K562 (cell line): ENCODE measurements at regions not wholly inside any gene's neighbourhood (a gene's known extent, or its start where the extent isn't known, plus 50 kb on each side); places are given as distances from the start of the nearest gene placed in this dataset.

ENCODE experiments used
- ARNT ChIP-seq, 2 experiments: fragments of 450-650 bp; IDR thresholded peaks; 2 replicates each; pipeline ENCODE4 v1.6.1; 2016; ENCODE audit warnings: mild to moderate bottlenecking in 1 of 2
- BHLHE40 ChIP-seq: IDR thresholded peaks from 2 replicates; pipeline ENCODE4 v1.6.1; 2011; ENCODE audit warnings: low read length, improper control_type of control experiment
- CREM ChIP-seq: IDR thresholded peaks from 2 replicates; pipeline ENCODE4 v1.6.1; 2014; ENCODE audit warnings: antibody characterized with exemption, low read depth
- ESRRB ChIP-seq: fragments of 250-450 bp; sonication (Bioruptor Pico); IDR thresholded peaks from 2 replicates; pipeline ENCODE4 v1.5.0; 2020; ENCODE audit warnings: mild to moderate bottlenecking, moderate library complexity, borderline replicate concordance
- ETS2 ChIP-seq: IDR thresholded peaks from 2 replicates; pipeline ENCODE4 v1.6.1; 2016; ENCODE audit warnings: borderline replicate concordance, missing genetic modification characterization, mild to moderate bottlenecking, moderate library complexity, missing compliant biosample characterization; ENCODE audit not compliant: poor library complexity, severe bottlenecking
- FOS ChIP-seq: IDR thresholded peaks from 3 replicates; pipeline ENCODE4 v1.6.1; 2011; ENCODE audit not compliant: insufficient read length; ENCODE audit errors: extremely low read depth
- GTF2E2 ChIP-seq: fragments of 200-800 bp; sonication (Bioruptor generic); IDR thresholded peaks from 2 replicates; pipeline ENCODE4 v1.6.1; 2016; ENCODE audit warnings: missing genetic modification characterization, missing compliant biosample characterization
- KLF6 ChIP-seq: fragments of 250-450 bp; sonication (Bioruptor Pico); IDR thresholded peaks from 2 replicates; pipeline ENCODE4 v1.4.0; 2020; ENCODE audit warnings: mild to moderate bottlenecking, moderate library complexity, borderline replicate concordance
- MAX ChIP-seq: sonication (generic); formaldehyde crosslinking; IDR thresholded peaks from 2 replicates; pipeline ENCODE4 v1.9.0; 2022; ENCODE audit warnings: mild to moderate bottlenecking, missing genetic modification reagents
- PHF21A ChIP-seq: fragments of 450-650 bp; IDR thresholded peaks from 2 replicates; pipeline ENCODE4 v1.6.1; 2017; ENCODE audit warnings: low read depth, borderline replicate concordance
- POLR2B ChIP-seq: fragments of 450-650 bp; IDR thresholded peaks from 2 replicates; pipeline ENCODE4 v1.6.1; 2018; ENCODE audit warnings: low read depth; ENCODE audit not compliant: partially characterized antibody
- POLR3G ChIP-seq: IDR thresholded peaks from 2 replicates; pipeline ENCODE4 v1.6.1; 2011; ENCODE audit not compliant: insufficient read length, insufficient replicate concordance; ENCODE audit errors: extremely low read depth
- SMAD1 ChIP-seq: fragments of 150-350 bp; IDR thresholded peaks from 2 replicates; pipeline ENCODE4 v1.6.1; 2014; ENCODE audit warnings: low read length, low read depth; ENCODE audit not compliant: partially characterized antibody
- TAF7 ChIP-seq: fragments of 450-650 bp; IDR thresholded peaks from 2 replicates; pipeline ENCODE4 v1.6.1; 2016; ENCODE audit warnings: missing genetic modification characterization, missing compliant biosample characterization
- ZNF263 ChIP-seq: sonication (generic); formaldehyde crosslinking; IDR thresholded peaks from 2 replicates; pipeline ENCODE4 v1.8.0; 2022; ENCODE audit warnings: mild to moderate bottlenecking, missing genetic modification reagents, borderline replicate concordance
- ZNF444 ChIP-seq: fragments of 250-450 bp; sonication (Bioruptor Pico); IDR thresholded peaks from 2 replicates; pipeline ENCODE4 v1.4.0; 2020; ENCODE audit warnings: mild to moderate bottlenecking, moderate library complexity
- ZNF766 ChIP-seq: fragments of 200-800 bp; sonication (Bioruptor generic); conservative IDR thresholded peaks from 2 replicates; pipeline ENCODE4 v1.6.1; 2016; ENCODE audit warnings: missing genetic modification characterization, missing compliant biosample characterization
- TF ChIP-seq, protein P1 (sequence below): sonication (generic); formaldehyde crosslinking; IDR thresholded peaks from 2 replicates; pipeline ENCODE4 v1.8.0; 2023; ENCODE audit warnings: mild to moderate bottlenecking, missing genetic modification reagents
- TF ChIP-seq, protein P2 (sequence below): conservative IDR thresholded peaks from 2 replicates; pipeline ENCODE4 v1.6.1; 2011; ENCODE audit warnings: low read depth, mild to moderate bottlenecking, low read length; ENCODE audit not compliant: control insufficient read depth
- TF ChIP-seq, protein P3 (sequence below): fragments of 450-650 bp; IDR thresholded peaks from 2 replicates; pipeline ENCODE4 v1.6.1; 2017; ENCODE audit warnings: mild to moderate bottlenecking, moderate library complexity
- TF ChIP-seq, protein P4 (sequence below): fragments of 450-650 bp; formaldehyde crosslinking; conservative IDR thresholded peaks from 2 replicates; pipeline ENCODE4 v1.4.0; 2022; ENCODE audit warnings: mild to moderate bottlenecking, missing genetic modification characterization

GRCh38 chr20:19947611-19948264 lies 69.4 kb upstream of the NAA20 start (continued):
- TF ChIP-seq, protein P1, sequence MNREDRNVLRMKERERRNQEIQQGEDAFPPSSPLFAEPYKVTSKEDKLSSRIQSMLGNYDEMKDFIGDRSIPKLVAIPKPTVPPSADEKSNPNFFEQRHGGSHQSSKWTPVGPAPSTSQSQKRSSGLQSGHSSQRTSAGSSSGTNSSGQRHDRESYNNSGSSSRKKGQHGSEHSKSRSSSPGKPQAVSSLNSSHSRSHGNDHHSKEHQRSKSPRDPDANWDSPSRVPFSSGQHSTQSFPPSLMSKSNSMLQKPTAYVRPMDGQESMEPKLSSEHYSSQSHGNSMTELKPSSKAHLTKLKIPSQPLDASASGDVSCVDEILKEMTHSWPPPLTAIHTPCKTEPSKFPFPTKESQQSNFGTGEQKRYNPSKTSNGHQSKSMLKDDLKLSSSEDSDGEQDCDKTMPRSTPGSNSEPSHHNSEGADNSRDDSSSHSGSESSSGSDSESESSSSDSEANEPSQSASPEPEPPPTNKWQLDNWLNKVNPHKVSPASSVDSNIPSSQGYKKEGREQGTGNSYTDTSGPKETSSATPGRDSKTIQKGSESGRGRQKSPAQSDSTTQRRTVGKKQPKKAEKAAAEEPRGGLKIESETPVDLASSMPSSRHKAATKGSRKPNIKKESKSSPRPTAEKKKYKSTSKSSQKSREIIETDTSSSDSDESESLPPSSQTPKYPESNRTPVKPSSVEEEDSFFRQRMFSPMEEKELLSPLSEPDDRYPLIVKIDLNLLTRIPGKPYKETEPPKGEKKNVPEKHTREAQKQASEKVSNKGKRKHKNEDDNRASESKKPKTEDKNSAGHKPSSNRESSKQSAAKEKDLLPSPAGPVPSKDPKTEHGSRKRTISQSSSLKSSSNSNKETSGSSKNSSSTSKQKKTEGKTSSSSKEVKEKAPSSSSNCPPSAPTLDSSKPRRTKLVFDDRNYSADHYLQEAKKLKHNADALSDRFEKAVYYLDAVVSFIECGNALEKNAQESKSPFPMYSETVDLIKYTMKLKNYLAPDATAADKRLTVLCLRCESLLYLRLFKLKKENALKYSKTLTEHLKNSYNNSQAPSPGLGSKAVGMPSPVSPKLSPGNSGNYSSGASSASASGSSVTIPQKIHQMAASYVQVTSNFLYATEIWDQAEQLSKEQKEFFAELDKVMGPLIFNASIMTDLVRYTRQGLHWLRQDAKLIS (CRISPR knock-in tag), result no peak
- no peak for TF ChIP-seq ETS2 (tag)
- TF ChIP-seq, protein P2, sequence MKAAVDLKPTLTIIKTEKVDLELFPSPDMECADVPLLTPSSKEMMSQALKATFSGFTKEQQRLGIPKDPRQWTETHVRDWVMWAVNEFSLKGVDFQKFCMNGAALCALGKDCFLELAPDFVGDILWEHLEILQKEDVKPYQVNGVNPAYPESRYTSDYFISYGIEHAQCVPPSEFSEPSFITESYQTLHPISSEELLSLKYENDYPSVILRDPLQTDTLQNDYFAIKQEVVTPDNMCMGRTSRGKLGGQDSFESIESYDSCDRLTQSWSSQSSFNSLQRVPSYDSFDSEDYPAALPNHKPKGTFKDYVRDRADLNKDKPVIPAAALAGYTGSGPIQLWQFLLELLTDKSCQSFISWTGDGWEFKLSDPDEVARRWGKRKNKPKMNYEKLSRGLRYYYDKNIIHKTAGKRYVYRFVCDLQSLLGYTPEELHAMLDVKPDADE, result no peak
- TF ChIP-seq, protein P3, sequence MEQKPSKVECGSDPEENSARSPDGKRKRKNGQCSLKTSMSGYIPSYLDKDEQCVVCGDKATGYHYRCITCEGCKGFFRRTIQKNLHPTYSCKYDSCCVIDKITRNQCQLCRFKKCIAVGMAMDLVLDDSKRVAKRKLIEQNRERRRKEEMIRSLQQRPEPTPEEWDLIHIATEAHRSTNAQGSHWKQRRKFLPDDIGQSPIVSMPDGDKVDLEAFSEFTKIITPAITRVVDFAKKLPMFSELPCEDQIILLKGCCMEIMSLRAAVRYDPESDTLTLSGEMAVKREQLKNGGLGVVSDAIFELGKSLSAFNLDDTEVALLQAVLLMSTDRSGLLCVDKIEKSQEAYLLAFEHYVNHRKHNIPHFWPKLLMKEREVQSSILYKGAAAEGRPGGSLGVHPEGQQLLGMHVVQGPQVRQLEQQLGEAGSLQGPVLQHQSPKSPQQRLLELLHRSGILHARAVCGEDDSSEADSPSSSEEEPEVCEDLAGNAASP, result no peak
- TF ChIP-seq GTF2E2, result no peak
- TF ChIP-seq ESRRB, result no peak
- no peak for TF ChIP-seq CREM
- no peak for TF ChIP-seq ZNF444 (CRISPR knock-in tag)
- TF ChIP-seq ZNF263 (CRISPR knock-in tag), result no peak
- TF ChIP-seq BHLHE40, result no peak
- no peak for TF ChIP-seq POLR2B
- TF ChIP-seq ARNT (IDR thresholded peaks at IDR 0.05), result no peak
- no peak for TF ChIP-seq MAX (CRISPR knock-in tag)
- no peak for TF ChIP-seq TAF7 (tag)
- TF ChIP-seq FOS, result no peak
- no peak for TF ChIP-seq SMAD1
- TF ChIP-seq ZNF766 (CRISPR knock-in tag), result peak; percentile 39; the same call in 1 of the 2 replicates
- TF ChIP-seq, protein P4, sequence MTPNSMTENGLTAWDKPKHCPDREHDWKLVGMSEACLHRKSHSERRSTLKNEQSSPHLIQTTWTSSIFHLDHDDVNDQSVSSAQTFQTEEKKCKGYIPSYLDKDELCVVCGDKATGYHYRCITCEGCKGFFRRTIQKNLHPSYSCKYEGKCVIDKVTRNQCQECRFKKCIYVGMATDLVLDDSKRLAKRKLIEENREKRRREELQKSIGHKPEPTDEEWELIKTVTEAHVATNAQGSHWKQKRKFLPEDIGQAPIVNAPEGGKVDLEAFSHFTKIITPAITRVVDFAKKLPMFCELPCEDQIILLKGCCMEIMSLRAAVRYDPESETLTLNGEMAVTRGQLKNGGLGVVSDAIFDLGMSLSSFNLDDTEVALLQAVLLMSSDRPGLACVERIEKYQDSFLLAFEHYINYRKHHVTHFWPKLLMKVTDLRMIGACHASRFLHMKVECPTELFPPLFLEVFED (CRISPR knock-in tag), result no peak
- TF ChIP-seq KLF6 (CRISPR knock-in tag), result no peak
- TF ChIP-seq POLR3G, result no peak
- no peak for TF ChIP-seq PHF21A
